B cell (primary cell): ENCODE measurements at regions not wholly inside any gene's neighbourhood (a gene's known extent, or its start where the extent isn't known, plus 50 kb on each side); places are given as distances from the start of the nearest gene placed in this dataset.

Source experiments
- CTCF ChIP-seq: fragments of 200-600 bp; IDR thresholded peaks from one replicate; pipeline ENCODE4 v1.8.0; 2022; ENCODE audit warnings: antibody characterized with exemption, mild to moderate bottlenecking
- EZH2 ChIP-seq: IDR thresholded peaks from 2 replicates; pipeline ENCODE4 v1.6.1; 2012; ENCODE audit warnings: borderline replicate concordance, low read depth, mild to moderate bottlenecking, moderate library complexity, low read length; ENCODE audit not compliant: insufficient read depth, poor library complexity, severe bottlenecking

- TF ChIP-seq CTCF (no peak), EZH2 (no peak)
These were observed 270.0 kb upstream of the PABPC4L start for GRCh38 chr4:134471569-134471968.
